ENCODE measurements at regions not wholly inside any gene's neighbourhood (a gene's known extent, or its start where the extent isn't known, plus 50 kb on each side); places are given as distances from the start of the nearest gene placed in this dataset.

DNA sequence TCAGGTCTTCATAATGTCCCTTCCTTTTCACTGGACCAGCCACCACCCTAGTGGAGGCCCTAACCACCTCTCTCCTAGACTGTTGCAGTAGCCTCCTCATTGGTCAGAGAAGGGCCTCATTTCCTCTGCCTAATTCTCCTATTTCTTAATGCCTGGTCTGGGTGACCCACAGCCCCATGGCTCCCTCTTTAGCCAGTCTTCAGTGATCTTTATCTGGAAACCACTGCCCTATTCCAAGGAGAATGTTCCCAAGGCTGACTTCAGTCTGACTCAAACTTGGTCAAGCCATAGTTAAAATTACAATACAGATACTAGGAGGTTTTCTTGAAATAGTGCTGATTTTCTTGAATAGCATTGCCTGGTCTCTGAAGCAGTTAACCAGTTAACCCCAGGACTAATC lies 53.6 kb upstream of the PRPS1 start:
- TF ChIP-seq CTCF (IDR thresholded peaks at IDR 0.05) (no peak), POLR2A (IDR thresholded peaks at IDR 0.05) (no peak)
